SK-N-SH treated with all-trans-retinoic acid at 6 μM for 48 hours (cell line): ENCODE measurements at regions not wholly inside any gene's neighbourhood (a gene's known extent, or its start where the extent isn't known, plus 50 kb on each side); places are given as distances from the start of the nearest gene placed in this dataset.

Source experiments
- ATAC-seq: fragments of 200-7000 bp; cut with Tn5 transposase; 3 replicates; pipeline ENCODE4 v1.9.1; 2020; ENCODE audit warnings: mild to moderate bottlenecking, moderate library complexity
- ARNTL ChIP-seq: fragments of 450-650 bp; formaldehyde crosslinking; IDR thresholded peaks from 2 replicates; pipeline ENCODE4 v1.5.0; 2020; ENCODE audit warnings: low read depth, mild to moderate bottlenecking, moderate library complexity, borderline replicate concordance
- BACH2 ChIP-seq: fragments of 250-450 bp; sonication (Bioruptor Pico); IDR thresholded peaks from 2 replicates; pipeline ENCODE4 v1.9.0; 2021; ENCODE audit warnings: mild to moderate bottlenecking, borderline replicate concordance
- ESRRG ChIP-seq: fragments of 250-450 bp; sonication (Bioruptor Pico); IDR thresholded peaks from 2 replicates; pipeline ENCODE4 v1.6.1; 2021; ENCODE audit warnings: mild to moderate bottlenecking
- GLIS3 ChIP-seq: fragments of 250-450 bp; sonication (Bioruptor Pico); IDR thresholded peaks from 2 replicates; pipeline ENCODE4 v1.5.0; 2020; ENCODE audit warnings: mild to moderate bottlenecking, moderate library complexity
- ISL1 ChIP-seq: fragments of 250-450 bp; sonication (Bioruptor Pico); IDR thresholded peaks from 2 replicates; pipeline ENCODE4 v2.1.2; 2022; ENCODE audit warnings: mild to moderate bottlenecking, moderate library complexity
- OSR1 ChIP-seq: fragments of 250-450 bp; sonication (Bioruptor Pico); IDR thresholded peaks from 2 replicates; pipeline ENCODE4 v1.8.0; 2022; ENCODE audit warnings: moderate library complexity, mild to moderate bottlenecking, inconsistent platforms
- PPARA ChIP-seq: fragments of 250-450 bp; sonication (Bioruptor Pico); IDR thresholded peaks from 2 replicates; pipeline ENCODE4 v1.5.0; 2020; ENCODE audit warnings: mild to moderate bottlenecking, borderline replicate concordance
- RARB ChIP-seq: fragments of 250-450 bp; sonication (Bioruptor Pico); IDR thresholded peaks from 2 replicates; pipeline ENCODE4 v1.8.0; 2021; ENCODE audit warnings: mild to moderate bottlenecking, moderate library complexity
- SNAI2 ChIP-seq: fragments of 250-450 bp; sonication (Bioruptor Pico); IDR thresholded peaks from 2 replicates; pipeline ENCODE4 v1.5.0; 2020; ENCODE audit warnings: mild to moderate bottlenecking, moderate library complexity
- TCF4 ChIP-seq: fragments of 250-450 bp; sonication (Bioruptor Pico); IDR thresholded peaks from 2 replicates; pipeline ENCODE4 v1.8.0; 2021; ENCODE audit warnings: mild to moderate bottlenecking, moderate library complexity, borderline replicate concordance
- ZC3H10 ChIP-seq: fragments of 250-450 bp; sonication (Bioruptor Pico); IDR thresholded peaks from 2 replicates; pipeline ENCODE4 v1.5.1; 2021; ENCODE audit warnings: mild to moderate bottlenecking, moderate library complexity
- ZFP3 ChIP-seq: fragments of 250-450 bp; sonication (Bioruptor Pico); IDR thresholded peaks from 2 replicates; pipeline ENCODE4 v1.5.0; 2020; ENCODE audit warnings: mild to moderate bottlenecking, moderate library complexity
- ZFP30 ChIP-seq: fragments of 450-650 bp; formaldehyde crosslinking; IDR thresholded peaks from 2 replicates; pipeline ENCODE4 v1.5.0; 2022; ENCODE audit warnings: mild to moderate bottlenecking, moderate library complexity
- ZNF565 ChIP-seq: fragments of 450-650 bp; formaldehyde crosslinking; conservative IDR thresholded peaks from 2 replicates; pipeline ENCODE4 v1.5.0; 2020; ENCODE audit warnings: low read depth, mild to moderate bottlenecking, moderate library complexity
- ZNF70 ChIP-seq: fragments of 450-650 bp; formaldehyde crosslinking; IDR thresholded peaks from 2 replicates; pipeline ENCODE4 v1.5.0; 2020; ENCODE audit warnings: mild to moderate bottlenecking, moderate library complexity
- ZNF8 ChIP-seq: fragments of 450-650 bp; formaldehyde crosslinking; IDR thresholded peaks from 2 replicates; pipeline ENCODE4 v1.5.0; 2020; ENCODE audit warnings: mild to moderate bottlenecking, moderate library complexity
- TF ChIP-seq, protein P1 (sequence below): fragments of 250-450 bp; sonication (Bioruptor Pico); IDR thresholded peaks from 2 replicates; pipeline ENCODE4 v1.5.0; 2020; ENCODE audit warnings: mild to moderate bottlenecking, moderate library complexity
- TF ChIP-seq, protein P2 (sequence below): fragments of 250-450 bp; sonication (Bioruptor Pico); IDR thresholded peaks from 2 replicates; pipeline ENCODE4 v1.8.0; 2020; ENCODE audit warnings: mild to moderate bottlenecking, moderate library complexity, borderline replicate concordance
- TF ChIP-seq, protein P3 (sequence below): fragments of 250-450 bp; sonication (Bioruptor Pico); IDR thresholded peaks from 2 replicates; pipeline ENCODE4 v1.5.1; 2021; ENCODE audit warnings: mild to moderate bottlenecking, moderate library complexity
- TF ChIP-seq, protein P4 (sequence below): fragments of 250-450 bp; sonication (Bioruptor Pico); IDR thresholded peaks from 2 replicates; pipeline ENCODE4 v1.5.1; 2020; ENCODE audit warnings: low read depth, mild to moderate bottlenecking, moderate library complexity

DNA sequence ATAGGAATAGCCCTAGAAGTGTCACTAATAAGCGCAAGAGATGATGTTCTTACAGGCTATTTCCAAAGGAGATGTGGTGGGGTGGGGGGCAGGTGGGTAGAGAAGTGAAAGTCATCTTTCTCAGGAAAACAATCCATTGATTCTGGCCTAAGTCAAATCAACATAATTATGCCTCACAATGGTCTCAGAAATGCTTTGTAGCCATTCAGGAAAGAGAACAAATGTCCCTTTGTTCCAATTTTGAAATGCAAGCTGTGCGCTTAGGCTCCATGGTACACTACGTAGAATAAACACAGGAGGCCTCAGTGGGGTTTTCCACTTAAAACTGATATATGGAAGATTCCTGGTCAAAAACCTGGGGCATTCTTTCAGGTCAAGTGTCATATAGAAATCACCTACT lies 529.9 kb upstream of the KLHL29 start (continued):
- TF ChIP-seq, protein P1, sequence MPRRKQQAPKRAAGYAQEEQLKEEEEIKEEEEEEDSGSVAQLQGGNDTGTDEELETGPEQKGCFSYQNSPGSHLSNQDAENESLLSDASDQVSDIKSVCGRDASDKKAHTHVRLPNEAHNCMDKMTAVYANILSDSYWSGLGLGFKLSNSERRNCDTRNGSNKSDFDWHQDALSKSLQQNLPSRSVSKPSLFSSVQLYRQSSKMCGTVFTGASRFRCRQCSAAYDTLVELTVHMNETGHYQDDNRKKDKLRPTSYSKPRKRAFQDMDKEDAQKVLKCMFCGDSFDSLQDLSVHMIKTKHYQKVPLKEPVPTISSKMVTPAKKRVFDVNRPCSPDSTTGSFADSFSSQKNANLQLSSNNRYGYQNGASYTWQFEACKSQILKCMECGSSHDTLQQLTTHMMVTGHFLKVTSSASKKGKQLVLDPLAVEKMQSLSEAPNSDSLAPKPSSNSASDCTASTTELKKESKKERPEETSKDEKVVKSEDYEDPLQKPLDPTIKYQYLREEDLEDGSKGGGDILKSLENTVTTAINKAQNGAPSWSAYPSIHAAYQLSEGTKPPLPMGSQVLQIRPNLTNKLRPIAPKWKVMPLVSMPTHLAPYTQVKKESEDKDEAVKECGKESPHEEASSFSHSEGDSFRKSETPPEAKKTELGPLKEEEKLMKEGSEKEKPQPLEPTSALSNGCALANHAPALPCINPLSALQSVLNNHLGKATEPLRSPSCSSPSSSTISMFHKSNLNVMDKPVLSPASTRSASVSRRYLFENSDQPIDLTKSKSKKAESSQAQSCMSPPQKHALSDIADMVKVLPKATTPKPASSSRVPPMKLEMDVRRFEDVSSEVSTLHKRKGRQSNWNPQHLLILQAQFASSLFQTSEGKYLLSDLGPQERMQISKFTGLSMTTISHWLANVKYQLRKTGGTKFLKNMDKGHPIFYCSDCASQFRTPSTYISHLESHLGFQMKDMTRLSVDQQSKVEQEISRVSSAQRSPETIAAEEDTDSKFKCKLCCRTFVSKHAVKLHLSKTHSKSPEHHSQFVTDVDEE = no peak
- TF ChIP-seq SNAI2 (no peak), ZNF70 (CRISPR knock-in tag) (no peak), PPARA (CRISPR knock-in tag) (no peak)

DNA sequence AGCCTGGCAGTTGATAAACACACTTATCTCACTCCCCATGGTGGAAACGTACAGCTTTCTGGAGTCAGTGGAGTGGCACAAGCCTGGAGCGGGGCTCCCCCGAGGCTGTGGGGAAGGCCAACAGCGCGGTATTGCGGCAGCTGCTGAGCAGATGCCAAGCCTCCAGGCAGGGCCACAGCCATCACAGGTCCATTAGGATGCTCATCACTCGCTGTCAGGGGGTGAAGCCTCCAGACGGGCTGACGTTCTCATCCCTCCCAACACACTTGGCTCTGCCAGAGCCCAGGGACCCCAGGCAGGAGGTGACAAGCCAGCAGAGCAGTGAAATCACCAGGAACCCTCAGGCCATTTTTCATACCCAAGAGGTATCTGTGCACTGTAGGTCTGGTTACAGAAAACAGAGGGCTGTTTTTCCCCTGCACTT lies 529.2 kb upstream of the KLHL29 start:
- peak; percentile 49; the same call in 1 of the 3 replicates for ATAC-seq
- TF ChIP-seq ZC3H10 (CRISPR knock-in tag) (no peak), ZNF565 (CRISPR knock-in tag) (no peak), TCF4 (CRISPR knock-in tag) (peak; percentile 64), RARB (CRISPR knock-in tag) (no peak), OSR1 (CRISPR knock-in tag) (no peak), ARNTL (no peak), SNAI2 (no peak)
- TF ChIP-seq, protein P2, sequence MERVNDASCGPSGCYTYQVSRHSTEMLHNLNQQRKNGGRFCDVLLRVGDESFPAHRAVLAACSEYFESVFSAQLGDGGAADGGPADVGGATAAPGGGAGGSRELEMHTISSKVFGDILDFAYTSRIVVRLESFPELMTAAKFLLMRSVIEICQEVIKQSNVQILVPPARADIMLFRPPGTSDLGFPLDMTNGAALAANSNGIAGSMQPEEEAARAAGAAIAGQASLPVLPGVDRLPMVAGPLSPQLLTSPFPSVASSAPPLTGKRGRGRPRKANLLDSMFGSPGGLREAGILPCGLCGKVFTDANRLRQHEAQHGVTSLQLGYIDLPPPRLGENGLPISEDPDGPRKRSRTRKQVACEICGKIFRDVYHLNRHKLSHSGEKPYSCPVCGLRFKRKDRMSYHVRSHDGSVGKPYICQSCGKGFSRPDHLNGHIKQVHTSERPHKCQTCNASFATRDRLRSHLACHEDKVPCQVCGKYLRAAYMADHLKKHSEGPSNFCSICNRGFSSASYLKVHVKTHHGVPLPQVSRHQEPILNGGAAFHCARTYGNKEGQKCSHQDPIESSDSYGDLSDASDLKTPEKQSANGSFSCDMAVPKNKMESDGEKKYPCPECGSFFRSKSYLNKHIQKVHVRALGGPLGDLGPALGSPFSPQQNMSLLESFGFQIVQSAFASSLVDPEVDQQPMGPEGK (CRISPR knock-in tag) = no peak
- TF ChIP-seq, protein P1 = peak; percentile 76; the same call in 1 of the 2 replicates

DNA sequence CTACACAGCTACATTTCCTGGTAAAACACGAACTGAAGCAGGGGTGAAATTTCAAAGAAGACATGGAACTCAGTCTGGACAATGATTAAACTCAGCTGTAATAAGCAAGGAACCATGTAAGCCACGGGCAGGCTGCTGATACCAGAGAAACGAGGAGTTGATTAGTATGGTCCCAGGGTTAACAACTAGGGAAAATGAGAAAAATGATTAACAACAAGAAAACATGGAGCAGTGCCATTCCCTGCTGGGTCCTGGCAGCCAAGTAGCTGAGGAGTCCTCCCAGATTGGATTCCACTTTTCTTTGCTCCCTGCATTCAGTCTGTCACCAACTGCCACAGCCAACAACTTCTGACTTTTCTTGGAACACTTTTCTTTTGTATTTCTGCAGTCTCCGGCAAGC lies 517.0 kb upstream of the KLHL29 start:
- TF ChIP-seq ZC3H10 (CRISPR knock-in tag) = no peak
- TF ChIP-seq ZFP3 = no peak
- TF ChIP-seq, protein P3, sequence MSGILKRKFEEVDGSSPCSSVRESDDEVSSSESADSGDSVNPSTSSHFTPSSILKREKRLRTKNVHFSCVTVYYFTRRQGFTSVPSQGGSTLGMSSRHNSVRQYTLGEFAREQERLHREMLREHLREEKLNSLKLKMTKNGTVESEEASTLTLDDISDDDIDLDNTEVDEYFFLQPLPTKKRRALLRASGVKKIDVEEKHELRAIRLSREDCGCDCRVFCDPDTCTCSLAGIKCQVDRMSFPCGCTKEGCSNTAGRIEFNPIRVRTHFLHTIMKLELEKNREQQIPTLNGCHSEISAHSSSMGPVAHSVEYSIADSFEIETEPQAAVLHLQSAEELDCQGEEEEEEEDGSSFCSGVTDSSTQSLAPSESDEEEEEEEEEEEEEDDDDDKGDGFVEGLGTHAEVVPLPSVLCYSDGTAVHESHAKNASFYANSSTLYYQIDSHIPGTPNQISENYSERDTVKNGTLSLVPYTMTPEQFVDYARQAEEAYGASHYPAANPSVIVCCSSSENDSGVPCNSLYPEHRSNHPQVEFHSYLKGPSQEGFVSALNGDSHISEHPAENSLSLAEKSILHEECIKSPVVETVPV (CRISPR knock-in tag) = no peak
- TF ChIP-seq GLIS3 (CRISPR knock-in tag) = no peak
- no peak for TF ChIP-seq ESRRG (CRISPR knock-in tag)
- TF ChIP-seq TCF4 (CRISPR knock-in tag) = no peak
- TF ChIP-seq OSR1 (CRISPR knock-in tag) = no peak
- TF ChIP-seq ISL1 (CRISPR knock-in tag) = no peak
- no peak for TF ChIP-seq RARB (CRISPR knock-in tag)
- TF ChIP-seq, protein P1 = no peak
- TF ChIP-seq ZNF8 (CRISPR knock-in tag) = no peak
- TF ChIP-seq ZFP30 = no peak
- no peak for TF ChIP-seq ARNTL
- TF ChIP-seq SNAI2 = no peak
- TF ChIP-seq BACH2 = no peak
- TF ChIP-seq, protein P4, sequence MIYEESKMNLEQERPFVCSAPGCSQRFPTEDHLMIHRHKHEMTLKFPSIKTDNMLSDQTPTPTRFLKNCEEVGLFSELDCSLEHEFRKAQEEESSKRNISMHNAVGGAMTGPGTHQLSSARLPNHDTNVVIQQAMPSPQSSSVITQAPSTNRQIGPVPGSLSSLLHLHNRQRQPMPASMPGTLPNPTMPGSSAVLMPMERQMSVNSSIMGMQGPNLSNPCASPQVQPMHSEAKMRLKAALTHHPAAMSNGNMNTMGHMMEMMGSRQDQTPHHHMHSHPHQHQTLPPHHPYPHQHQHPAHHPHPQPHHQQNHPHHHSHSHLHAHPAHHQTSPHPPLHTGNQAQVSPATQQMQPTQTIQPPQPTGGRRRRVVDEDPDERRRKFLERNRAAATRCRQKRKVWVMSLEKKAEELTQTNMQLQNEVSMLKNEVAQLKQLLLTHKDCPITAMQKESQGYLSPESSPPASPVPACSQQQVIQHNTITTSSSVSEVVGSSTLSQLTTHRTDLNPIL (CRISPR knock-in tag) = no peak
- TF ChIP-seq, all 23 proteins: peak for 0
- ATAC-seq = no peak
